ENCODE measurements at regions not wholly inside any gene's neighbourhood (a gene's known extent, or its start where the extent isn't known, plus 50 kb on each side); places are given as distances from the start of the nearest gene placed in this dataset.

GRCh38 chr1:82919837-82920236 is 1079.1 kb downstream of the TTLL7 start:
- TF ChIP-seq POLR2AphosphoS5 (IDR thresholded peaks at IDR 0.05) (no peak), CTCF (IDR thresholded peaks at IDR 0.05) (no peak), POLR2A (IDR thresholded peaks at IDR 0.05) (no peak)
